ENCODE measurements at regions not wholly inside any gene's neighbourhood (a gene's known extent, or its start where the extent isn't known, plus 50 kb on each side); places are given as distances from the start of the nearest gene placed in this dataset.

GRCh38 chr5:26692952-26693351, 345.4 kb downstream of the CDH9 start:
- ChIA-PET POLR2A (no interaction called here), CTCF (no interaction called here)
- no peak for DNase-seq (ENCODE audit: low read depth, low spot score)
- no peak for TF ChIP-seq CTCF (IDR thresholded peaks at IDR 0.05; ENCODE audit: insufficient read depth, low read length, missing control alignments)
- H3K4me3 ChIP-seq (ENCODE audit: low read depth, low read length), result no peak overlapping the region

- TF ChIP-seq CTCF (IDR thresholded peaks at IDR 0.05; ENCODE audit: insufficient read depth, low read length, missing control alignments), result no peak
- no peak overlapping the region for H3K4me3 ChIP-seq (ENCODE audit: low read depth, low read length)
- no peak for DNase-seq (ENCODE audit: low read depth, low spot score)
- POLR2A ChIA-PET, result no interaction called here
- CTCF ChIA-PET, result no interaction called here
Observed at GRCh38 chr5:26691486-26691885, 346.9 kb downstream of the CDH9 start.

- H3K4me3 ChIP-seq (ENCODE audit: low read depth, low read length), result no peak overlapping the region
- TF ChIP-seq CTCF (IDR thresholded peaks at IDR 0.05; ENCODE audit: insufficient read depth, low read length, missing control alignments), result no peak
- ChIA-PET CTCF (no interaction called here), POLR2A (no interaction called here)
- DNase-seq (ENCODE audit: low read depth, low spot score), result no peak
Observed at GRCh38 chr5:26690511-26690910, 347.9 kb downstream of the CDH9 start.

- POLR2A ChIA-PET, result no interaction called here
- no peak for DNase-seq (ENCODE audit: low read depth, low spot score)
- H3K4me3 ChIP-seq (ENCODE audit: low read depth, low read length), result no peak overlapping the region
- CTCF ChIA-PET, result no interaction called here
- no peak for TF ChIP-seq CTCF (IDR thresholded peaks at IDR 0.05; ENCODE audit: insufficient read depth, low read length, missing control alignments)
Observed at GRCh38 chr5:26681861-26682260, 356.5 kb downstream of the CDH9 start.

GRCh38 chr5:26674846-26675245, 363.5 kb downstream of the CDH9 start:
- POLR2A ChIA-PET, result no interaction called here
- CTCF ChIA-PET, result no interaction called here
- DNase-seq (ENCODE audit: low read depth, low spot score), result no peak
- H3K4me3 ChIP-seq (ENCODE audit: low read depth, low read length), result no peak overlapping the region
- TF ChIP-seq CTCF (IDR thresholded peaks at IDR 0.05; ENCODE audit: insufficient read depth, low read length, missing control alignments), result no peak

- ChIA-PET POLR2A (no interaction called here), CTCF (no interaction called here)
- DNase-seq (ENCODE audit: low read depth, low spot score), result no peak
- TF ChIP-seq CTCF (IDR thresholded peaks at IDR 0.05; ENCODE audit: insufficient read depth, low read length, missing control alignments), result no peak
- H3K4me3 ChIP-seq (ENCODE audit: low read depth, low read length), result no peak overlapping the region
Observed at GRCh38 chr5:26669523-26669922, 368.9 kb downstream of the CDH9 start.

All from AG04449 (cell line).